Kidney (tissue), 13 donors: ENCODE measurements at regions not wholly inside any gene's neighbourhood (a gene's known extent, or its start where the extent isn't known, plus 50 kb on each side); places are given as distances from the start of the nearest gene placed in this dataset.

ENCODE experiments used
- DNase-seq, 5 donors: peaks; one replicate each; pipeline ENCODE4 v3.0.0-alpha.2; 2013 to 2020
- FAIRE-seq: peaks from 2 replicates; lab custom pipeline; 2012; peaks lifted over from hg19 to GRCh38; lab: Jason Lieb, UNC
- H3K27ac ChIP-seq, 2 donors: one replicate each; pipeline ENCODE4 v1.7.0; 2013; ENCODE audit warnings: low read depth in 2 of 2, low read length in 2 of 2, inconsistent platforms in 1 of 2
- H3K27me3 ChIP-seq: one replicate; pipeline ENCODE4 v1.7.1; 2013; ENCODE audit warnings: low read length, inconsistent platforms; ENCODE audit not compliant: control insufficient read depth, insufficient read depth
- H3K36me3 ChIP-seq, 3 donors: one replicate each; pipeline versions ENCODE4 v1.7.0 to v1.7.1; 2013; ENCODE audit warnings: low read length in 3 of 3, control low read depth in 1 of 3, inconsistent platforms in 1 of 3; ENCODE audit not compliant: insufficient read depth in 3 of 3, control insufficient read depth in 2 of 3
- H3K4me1 ChIP-seq, 3 donors: one replicate each; pipeline versions ENCODE4 v1.7.0 to v1.7.1; 2013; ENCODE audit warnings: low read length in 3 of 3, inconsistent platforms in 1 of 3, low read depth in 1 of 3; ENCODE audit not compliant: control insufficient read depth in 2 of 3, insufficient read depth in 2 of 3
- H3K4me3 ChIP-seq, 3 donors: one replicate each; pipeline versions ENCODE4 v1.7.0 to v1.8.1; 2013; ENCODE audit warnings: low read length in 3 of 3, control low read depth in 1 of 3, inconsistent platforms in 1 of 3
- H3K9ac ChIP-seq, 3 donors: one replicate each; pipeline versions ENCODE4 v1.7.0 to v1.7.1; 2013; ENCODE audit warnings: low read length in 3 of 3, control low read depth in 1 of 3, inconsistent platforms in 1 of 3
- H3K9me3 ChIP-seq, 3 donors: one replicate each; pipeline versions ENCODE4 v1.7.0 to v1.7.1; 2013; ENCODE audit warnings: low read length in 3 of 3, control low read depth in 1 of 3, inconsistent platforms in 1 of 3; ENCODE audit not compliant: control insufficient read depth in 2 of 3, insufficient read depth in 1 of 3
- CTCF ChIP-seq: IDR thresholded peaks from 3 replicates; pipeline ENCODE4 v1.5.1; 2012; ENCODE audit warnings: mild to moderate bottlenecking, moderate library complexity, borderline replicate concordance; ENCODE audit not compliant: insufficient read depth; ENCODE audit errors: extremely low read depth
- intact Hi-C: fragments of 100-400 bp; cut with DNase I; formaldehyde crosslinking; loops from one replicate; pipeline ENCODE4 v1.11.1; 2022
- donor health status: control.
- donor health status: control.
- donor health status: control.
- donor health status: control.
- donor health status: control.
- donor health status: DM: yes; HTN: yes; CAD: no.
- donor health status: Normal renal cell carcinoma (clear cell type).

- Histone ChIP-seq H3K36me3 (no peaks in the 10 kb centered on the region), H3K27me3 (no peaks in the 10 kb centered on the region), H3K27ac (no peak overlapping the region), H3K9ac (no peak overlapping the region), H3K4me3 (no peak overlapping the region), H3K4me1 (no peaks in the 10 kb centered on the region), H3K9me3 (no peaks in the 10 kb centered on the region)
- TF ChIP-seq CTCF: no peak
- intact Hi-C loops: no loop called here
- no peak for DNase-seq
- no peak for FAIRE-seq
Observed at GRCh38 chr18:45260125-45260524, 355.2 kb upstream of the SLC14A2 start.

GRCh38 chr18:45266023-45266422, 349.3 kb upstream of the SLC14A2 start:
- no peak for DNase-seq
- Histone ChIP-seq H3K36me3 (no peaks in the 10 kb centered on the region), H3K4me3 (no peak overlapping the region), H3K4me1 (no peaks in the 10 kb centered on the region), H3K9ac (no peak overlapping the region), H3K27ac (no peak overlapping the region), H3K9me3 (no peaks in the 10 kb centered on the region), H3K27me3 (no peaks in the 10 kb centered on the region)
- no peak for TF ChIP-seq CTCF
- no peak for FAIRE-seq
- intact Hi-C loops: no loop called here

GRCh38 chr18:45267622-45268021, 347.7 kb upstream of the SLC14A2 start:
- Histone ChIP-seq H3K9ac (no peak overlapping the region), H3K36me3 (no peaks in the 10 kb centered on the region), H3K4me3 (no peak overlapping the region), H3K27me3 (no peaks in the 10 kb centered on the region), H3K4me1 (no peaks in the 10 kb centered on the region), H3K9me3 (peaks cover 0 to 5% (median 0%) of the 10 kb centered on the region in 3 donors), H3K27ac (no peak overlapping the region)
- DNase-seq (no peak), FAIRE-seq (no peak)
- intact Hi-C loops: no loop called here
- TF ChIP-seq CTCF: no peak

- Histone ChIP-seq H3K4me3 (no peak overlapping the region), H3K9me3 (peaks cover 0 to 5% (median 0%) of the 10 kb centered on the region in 3 donors), H3K4me1 (no peaks in the 10 kb centered on the region), H3K9ac (no peak overlapping the region), H3K27me3 (no peaks in the 10 kb centered on the region), H3K36me3 (no peaks in the 10 kb centered on the region), H3K27ac (no peak overlapping the region)
- intact Hi-C loops: no loop called here
- TF ChIP-seq CTCF: no peak
- FAIRE-seq (no peak), DNase-seq (no peak)
Observed at GRCh38 chr18:45268583-45268982, 346.7 kb upstream of the SLC14A2 start.
